ENCODE measurements at regions not wholly inside any gene's neighbourhood (a gene's known extent, or its start where the extent isn't known, plus 50 kb on each side); places are given as distances from the start of the nearest gene placed in this dataset.

DNA sequence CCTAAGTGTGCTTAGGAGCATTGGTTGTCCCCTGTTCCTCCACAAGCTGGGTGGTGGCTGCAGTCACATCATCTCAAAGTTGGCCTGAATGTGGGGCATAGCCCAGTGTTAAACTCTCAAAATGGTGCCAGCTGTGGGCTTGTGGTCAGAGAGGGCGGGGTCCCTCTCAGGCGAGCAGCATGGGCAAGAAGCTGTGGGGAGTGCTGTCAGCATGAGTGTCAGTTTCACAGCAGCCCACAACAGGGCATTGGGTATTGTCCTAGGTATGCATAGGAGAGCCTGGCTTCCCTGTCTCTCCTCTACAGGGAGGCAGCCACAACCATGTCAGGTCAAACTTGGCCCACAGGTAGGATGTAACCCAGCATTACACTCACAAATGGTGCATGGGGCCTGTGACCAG is 285.6 kb upstream of the THSD7B start:
- Histone ChIP-seq H3K79me2 (ENCODE audit: control insufficient read depth, insufficient read depth, low read length) (no peaks in the 10 kb centered on the region), H2AFZ (ENCODE audit: control insufficient read depth, low read length) (no peak overlapping the region), H3K36me3 (ENCODE audit: control insufficient read depth in 2 of 2, extremely low read depth in 1 of 2, insufficient read depth in 2 of 2, low read length in 2 of 2) (no peaks in the 10 kb centered on the region), H3K4me3 (ENCODE audit: control insufficient read depth in 2 of 3, extremely low read depth in 1 of 3, insufficient read depth in 2 of 3, low read depth in 1 of 3, low read length in 3 of 3) (no peak overlapping the region), H3K27me3 (ENCODE audit: control insufficient read depth, extremely low read depth, insufficient read depth, low read length) (no peaks in the 10 kb centered on the region), H3K4me2 (ENCODE audit: control insufficient read depth, extremely low read depth, insufficient read depth, low read depth, low read length) (no peak overlapping the region), H3K9ac (ENCODE audit: control insufficient read depth, extremely low read depth, insufficient read depth, low read length) (no peak overlapping the region), H3K9me1 (ENCODE audit: control insufficient read depth, extremely low read depth, insufficient read depth, low read length) (no peaks in the 10 kb centered on the region), H3K9me3 (ENCODE audit: control insufficient read depth, low read depth, low read length) (no peaks in the 10 kb centered on the region), H4K20me1 (ENCODE audit: control insufficient read depth, extremely low read depth, insufficient read depth, low read length) (no peaks in the 10 kb centered on the region), H3K4me1 (ENCODE audit: control insufficient read depth, extremely low read depth, insufficient read depth, low read length) (no peaks in the 10 kb centered on the region), H3K27ac (ENCODE audit: control insufficient read depth, insufficient read depth, low read length) (no peak overlapping the region)
- TF ChIP-seq, protein P1, sequence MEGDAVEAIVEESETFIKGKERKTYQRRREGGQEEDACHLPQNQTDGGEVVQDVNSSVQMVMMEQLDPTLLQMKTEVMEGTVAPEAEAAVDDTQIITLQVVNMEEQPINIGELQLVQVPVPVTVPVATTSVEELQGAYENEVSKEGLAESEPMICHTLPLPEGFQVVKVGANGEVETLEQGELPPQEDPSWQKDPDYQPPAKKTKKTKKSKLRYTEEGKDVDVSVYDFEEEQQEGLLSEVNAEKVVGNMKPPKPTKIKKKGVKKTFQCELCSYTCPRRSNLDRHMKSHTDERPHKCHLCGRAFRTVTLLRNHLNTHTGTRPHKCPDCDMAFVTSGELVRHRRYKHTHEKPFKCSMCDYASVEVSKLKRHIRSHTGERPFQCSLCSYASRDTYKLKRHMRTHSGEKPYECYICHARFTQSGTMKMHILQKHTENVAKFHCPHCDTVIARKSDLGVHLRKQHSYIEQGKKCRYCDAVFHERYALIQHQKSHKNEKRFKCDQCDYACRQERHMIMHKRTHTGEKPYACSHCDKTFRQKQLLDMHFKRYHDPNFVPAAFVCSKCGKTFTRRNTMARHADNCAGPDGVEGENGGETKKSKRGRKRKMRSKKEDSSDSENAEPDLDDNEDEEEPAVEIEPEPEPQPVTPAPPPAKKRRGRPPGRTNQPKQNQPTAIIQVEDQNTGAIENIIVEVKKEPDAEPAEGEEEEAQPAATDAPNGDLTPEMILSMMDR (optimal IDR thresholded peaks at IDR 0.05 in 1 of 3, IDR thresholded peaks at IDR 0.05 in 1 of 3, conservative IDR thresholded peaks at IDR 0.05 in 1 of 3; ENCODE audit: extremely low read depth in 1 of 3, insufficient read depth in 2 of 3, low read length in 3 of 3): no peak
- TF ChIP-seq EZH2 (IDR thresholded peaks at IDR 0.05; ENCODE audit: low read length): no peak
- dilution Hi-C loops (cut with MboI; ENCODE audit: extremely low pct_ligation_motif_present, low sequenced_read_pairs): no loop called here
- DNase-seq (ENCODE audit: low read depth, low spot score) (no peak), FAIRE-seq (no peak)

DNA sequence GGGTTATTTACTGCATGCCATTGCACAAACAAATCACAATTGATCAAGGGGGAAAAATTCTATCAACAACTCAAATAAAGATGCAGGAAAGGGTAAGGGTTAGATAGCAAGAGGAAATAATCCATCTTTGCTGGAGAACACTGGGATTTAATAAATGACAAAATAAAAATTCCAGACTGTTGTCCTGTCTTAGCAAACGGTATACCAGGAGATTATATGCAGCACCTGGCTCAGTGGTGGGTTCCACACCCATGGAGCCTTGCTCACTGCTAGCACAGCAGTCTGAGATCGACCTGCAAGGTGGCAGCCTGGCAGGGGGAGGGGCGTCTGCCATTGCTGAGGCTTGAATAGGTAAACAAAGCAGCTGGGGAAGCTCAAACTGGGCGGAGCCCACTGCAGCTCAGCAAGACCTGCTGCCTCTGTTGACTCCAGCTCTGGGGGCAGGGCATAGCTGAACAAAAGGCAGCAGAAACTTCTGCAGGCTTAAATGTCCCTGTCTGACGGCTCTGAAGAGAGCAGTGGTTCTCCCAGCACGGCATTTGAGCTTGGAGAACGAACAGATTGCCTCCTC is 296.5 kb upstream of the THSD7B start:
- Histone ChIP-seq H3K9me1 (ENCODE audit: control insufficient read depth, extremely low read depth, insufficient read depth, low read length) (no peaks in the 10 kb centered on the region), H3K9me3 (ENCODE audit: control insufficient read depth, low read depth, low read length) (no peaks in the 10 kb centered on the region), H3K27ac (ENCODE audit: control insufficient read depth, insufficient read depth, low read length) (no peak overlapping the region), H2AFZ (ENCODE audit: control insufficient read depth, low read length) (no peak overlapping the region), H3K79me2 (ENCODE audit: control insufficient read depth, insufficient read depth, low read length) (no peaks in the 10 kb centered on the region), H3K4me3 (ENCODE audit: control insufficient read depth in 2 of 3, extremely low read depth in 1 of 3, insufficient read depth in 2 of 3, low read depth in 1 of 3, low read length in 3 of 3) (no peak overlapping the region), H3K36me3 (ENCODE audit: control insufficient read depth in 2 of 2, extremely low read depth in 1 of 2, insufficient read depth in 2 of 2, low read length in 2 of 2) (no peaks in the 10 kb centered on the region), H3K27me3 (ENCODE audit: control insufficient read depth, extremely low read depth, insufficient read depth, low read length) (no peaks in the 10 kb centered on the region), H3K4me2 (ENCODE audit: control insufficient read depth, extremely low read depth, insufficient read depth, low read depth, low read length) (no peak overlapping the region), H3K9ac (ENCODE audit: control insufficient read depth, extremely low read depth, insufficient read depth, low read length) (no peak overlapping the region), H3K4me1 (ENCODE audit: control insufficient read depth, extremely low read depth, insufficient read depth, low read length) (no peaks in the 10 kb centered on the region), H4K20me1 (ENCODE audit: control insufficient read depth, extremely low read depth, insufficient read depth, low read length) (no peaks in the 10 kb centered on the region)
- TF ChIP-seq, protein P1 (optimal IDR thresholded peaks at IDR 0.05 in 1 of 3, IDR thresholded peaks at IDR 0.05 in 1 of 3, conservative IDR thresholded peaks at IDR 0.05 in 1 of 3; ENCODE audit: extremely low read depth in 1 of 3, insufficient read depth in 2 of 3, low read length in 3 of 3): no peak
- no peak for TF ChIP-seq EZH2 (IDR thresholded peaks at IDR 0.05; ENCODE audit: low read length)
- dilution Hi-C loops (cut with MboI; ENCODE audit: extremely low pct_ligation_motif_present, low sequenced_read_pairs): no loop called here
- DNase-seq (ENCODE audit: low read depth, low spot score): no peak
- no peak for FAIRE-seq

All from keratinocyte (primary cell).